HepG2 (cell line): ENCODE measurements at regions not wholly inside any gene's neighbourhood (a gene's known extent, or its start where the extent isn't known, plus 50 kb on each side); places are given as distances from the start of the nearest gene placed in this dataset.
"Not testable (repeated sequence)": the region's sequence is repeated elsewhere in the genome, so short reads cannot be mapped to it uniquely, and the experiment has no call there.

Experiments used
- ATAC-seq: fragments of 200-7000 bp; cut with Tn5 transposase; 3 replicates; pipeline ENCODE4 v1.9.1; 2020; ENCODE audit warnings: mild to moderate bottlenecking, moderate library complexity
- BruUV-seq: library from RNA; stranded (reverse); fragments of 400-500 nt; replicated peaks from 2 replicates; lab custom pipeline; 2021; lab: Mats Ljungman, UMichigan
- CTCF ChIA-PET: fragments of 300-600 bp; formaldehyde crosslinking; extraction: SDS; loops from one replicate; lab custom pipeline; 2021; ENCODE audit warnings: low total read pairs, inconsistent platforms, low intra/inter-chr PET ratio; lab: Yijun Ruan, JAX
- POLR2A ChIA-PET: fragments of 350-600 bp; sonication (Branson Sonifier 250); formaldehyde crosslinking; loops from one replicate; lab custom pipeline; 2020; ENCODE audit warnings: antibody characterized with exemption, inconsistent platforms; lab: Yijun Ruan, JAX
- DNase-seq: peaks from one replicate; pipeline ENCODE4 v3.0.0-alpha.2; 2015; ENCODE audit warnings: low spot score
- FAIRE-seq: peaks from 3 replicates; lab custom pipeline; 2011; peaks lifted over from hg19 to GRCh38; lab: Jason Lieb, UNC
- H2AFZ ChIP-seq: one replicate; pipeline ENCODE4 v1.6.1; 2011; ENCODE audit warnings: low read length, inconsistent platforms
- H3K27ac ChIP-seq: fragments of 300-600 bp; 3 replicates; pipeline ENCODE4 v1.8.0; 2011; ENCODE audit warnings: mixed run types, mild to moderate bottlenecking, mixed read lengths, low read length, inconsistent platforms; ENCODE audit not compliant: insufficient read depth; ENCODE audit errors: extremely low read length
- H3K27me3 ChIP-seq, 2 experiments: fragments of 200-600 bp in 1 of 2; 2 replicates in 1 of 2; 3 replicates in 1 of 2; pipeline versions ENCODE4 v1.6.0 to v1.8.0; 2011; ENCODE audit warnings: low read length in 2 of 2, mild to moderate bottlenecking in 2 of 2, moderate library complexity in 2 of 2, inconsistent platforms in 1 of 2; ENCODE audit not compliant: insufficient read depth in 2 of 2, control insufficient read depth in 1 of 2
- H3K36me3 ChIP-seq, 2 experiments: fragments of 200-600 bp in 1 of 2; replicated peaks in 1 of 2; 2 replicates in 1 of 2; 3 replicates in 1 of 2; pipeline versions ENCODE4 v1.5.1 to v1.8.0; 2011; ENCODE audit warnings: low read length in 2 of 2, inconsistent platforms in 1 of 2; ENCODE audit not compliant: insufficient read depth in 2 of 2, control insufficient read depth in 1 of 2
- H3K4me1 ChIP-seq: 2 replicates; pipeline ENCODE4 v1.5.1; 2012; ENCODE audit warnings: low read length, inconsistent platforms; ENCODE audit not compliant: insufficient read depth
- H3K4me2 ChIP-seq: 2 replicates; pipeline ENCODE4 v1.6.0; 2011; ENCODE audit warnings: low read depth, low read length, inconsistent platforms
- H3K4me3 ChIP-seq, 3 experiments: fragments of 200-600 bp in 1 of 3; sonication (generic), shearing (Covaris generic) in 1 of 3; replicated peaks in 1 of 3; 2 replicates each; pipeline ENCODE4 v1.5.1; 2011 to 2016; ENCODE audit warnings: low read length in 3 of 3, inconsistent platforms in 2 of 3, low read depth in 2 of 3, mild to moderate bottlenecking in 2 of 3, control low read depth in 1 of 3, mixed read lengths in 1 of 3; ENCODE audit not compliant: insufficient read depth in 1 of 3
- H3K79me2 ChIP-seq: one replicate; pipeline ENCODE4 v1.6.1; 2011; ENCODE audit warnings: low read length, inconsistent platforms; ENCODE audit not compliant: insufficient read depth
- H3K9ac ChIP-seq: 2 replicates; pipeline ENCODE4 v1.6.0; 2011; ENCODE audit warnings: mild to moderate bottlenecking, low read depth, low read length, inconsistent platforms; ENCODE audit not compliant: insufficient read depth
- H3K9me3 ChIP-seq: 2 replicates; pipeline ENCODE4 v1.5.1; 2012; ENCODE audit warnings: mild to moderate bottlenecking, low read length
- H4K20me1 ChIP-seq: 2 replicates; pipeline ENCODE4 v1.6.0; 2011; ENCODE audit warnings: inconsistent platforms, mild to moderate bottlenecking, low read length, moderate library complexity; ENCODE audit not compliant: insufficient read depth
- CEBPG ChIP-seq: IDR thresholded peaks from 2 replicates; pipeline ENCODE4 v1.6.1; 2016
- FOXA1 ChIP-seq, 2 experiments: fragments of 450-650 bp in 1 of 2; sonication (generic) in 1 of 2; formaldehyde crosslinking in 1 of 2; IDR thresholded peaks; 2 replicates each; pipeline versions ENCODE4 v1.4.0 to v1.6.1; 2016 to 2020; ENCODE audit warnings: missing genetic modification reagents in 1 of 2
- FOXA3 ChIP-seq: IDR thresholded peaks from 2 replicates; pipeline ENCODE4 v1.6.1; 2016; ENCODE audit warnings: missing genetic modification reagents, missing compliant biosample characterization
- FOXK1 ChIP-seq: sonication (generic); formaldehyde crosslinking; IDR thresholded peaks from 2 replicates; pipeline ENCODE4 v1.4.0; 2020; ENCODE audit warnings: low read depth, missing genetic modification reagents, borderline replicate concordance
- FOXP1 ChIP-seq, 2 experiments: fragments of 450-650 bp in 1 of 2; IDR thresholded peaks; 2 replicates each; pipeline ENCODE4 v1.6.1; 2017 to 2018; ENCODE audit warnings: antibody characterized with exemption in 1 of 2
- HMG20A ChIP-seq: IDR thresholded peaks from 2 replicates; pipeline ENCODE4 v1.6.1; 2016; ENCODE audit warnings: borderline replicate concordance
- WGBS: methylation state at CpG from one replicate; pipeline ENCODE4 v1.1.6; 2017; ENCODE audit warnings: low lambda C conversion rate; 5-methylcytosine and 5-hydroxymethylcytosine counted together
- in situ Hi-C: cut with HindIII; loops from 2 replicates; pipeline ENCODE4 v1.10.0; 2017; ENCODE audit warnings: low pct_unique_long_range_greater_than_20kb; ENCODE audit not compliant: extremely low pct_ligation_motif_present
- intact Hi-C: fragments of 100-400 bp; cut with micrococcal nuclease; formaldehyde crosslinking; loops from one replicate; pipeline ENCODE4 v1.10.0; 2022; ENCODE audit not compliant: unreplicated experiment
- TF ChIP-seq, protein P1 (sequence below): IDR thresholded peaks from 2 replicates; pipeline ENCODE4 v1.4.0; 2020; ENCODE audit warnings: mild to moderate bottlenecking, missing genetic modification reagents

DNA sequence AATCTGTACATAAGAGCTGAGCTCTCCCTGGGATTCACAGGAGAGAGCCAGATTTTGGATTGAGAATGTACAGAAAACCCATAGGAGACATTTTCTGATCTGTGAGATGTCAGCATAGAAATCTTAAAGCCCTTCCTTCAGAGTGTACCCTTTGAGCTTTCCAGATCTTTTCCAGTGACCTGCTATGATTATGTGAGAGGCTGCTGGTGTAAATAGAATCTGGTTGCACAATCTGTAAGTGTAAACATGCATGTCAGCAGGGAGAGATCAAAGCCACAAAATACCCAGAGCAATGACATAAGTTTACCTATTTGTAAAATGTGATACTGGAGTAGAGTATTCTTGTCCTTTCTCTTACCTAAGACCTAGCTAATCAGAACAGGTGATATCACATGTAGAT, 471.9 kb downstream of the FOXD4L5 start:
- H2AFZ ChIP-seq; H3K27ac ChIP-seq; H3K9me3 ChIP-seq; H3K4me1 ChIP-seq; ATAC-seq; H4K20me1 ChIP-seq; H3K79me2 ChIP-seq; intact Hi-C loops; H3K4me2 ChIP-seq; FAIRE-seq; DNase-seq; H3K27me3 ChIP-seq; CTCF ChIA-PET; H3K4me3 ChIP-seq; H3K9ac ChIP-seq; in situ Hi-C loops; H3K36me3 ChIP-seq; BruUV-seq; POLR2A ChIA-PET; TF ChIP-seq FOXP1 (IDR thresholded peaks at IDR 0.05): not testable (repeated sequence)
- TF ChIP-seq FOXA1 (IDR thresholded peaks at IDR 0.05) (0 out of 2 replicates have a peak, but pooled peaks have one; percentile 8), FOXA1 (CRISPR knock-in tag; IDR thresholded peaks at IDR 0.05) (0 out of 2 replicates have a peak, but pooled peaks have one; percentile 5), HMG20A (CRISPR knock-in tag) (0 out of 2 replicates have a peak, but pooled peaks have one; percentile 31), FOXP1 (CRISPR knock-in tag; IDR thresholded peaks at IDR 0.05) (peak; percentile 72), FOXA3 (peak; percentile 55; the same call in 1 of the 2 replicates), CEBPG (CRISPR knock-in tag) (0 out of 2 replicates have a peak, but pooled peaks have one; percentile 42), FOXK1 (0 out of 2 replicates have a peak, but pooled peaks have one; percentile 17)
- TF ChIP-seq, protein P1, sequence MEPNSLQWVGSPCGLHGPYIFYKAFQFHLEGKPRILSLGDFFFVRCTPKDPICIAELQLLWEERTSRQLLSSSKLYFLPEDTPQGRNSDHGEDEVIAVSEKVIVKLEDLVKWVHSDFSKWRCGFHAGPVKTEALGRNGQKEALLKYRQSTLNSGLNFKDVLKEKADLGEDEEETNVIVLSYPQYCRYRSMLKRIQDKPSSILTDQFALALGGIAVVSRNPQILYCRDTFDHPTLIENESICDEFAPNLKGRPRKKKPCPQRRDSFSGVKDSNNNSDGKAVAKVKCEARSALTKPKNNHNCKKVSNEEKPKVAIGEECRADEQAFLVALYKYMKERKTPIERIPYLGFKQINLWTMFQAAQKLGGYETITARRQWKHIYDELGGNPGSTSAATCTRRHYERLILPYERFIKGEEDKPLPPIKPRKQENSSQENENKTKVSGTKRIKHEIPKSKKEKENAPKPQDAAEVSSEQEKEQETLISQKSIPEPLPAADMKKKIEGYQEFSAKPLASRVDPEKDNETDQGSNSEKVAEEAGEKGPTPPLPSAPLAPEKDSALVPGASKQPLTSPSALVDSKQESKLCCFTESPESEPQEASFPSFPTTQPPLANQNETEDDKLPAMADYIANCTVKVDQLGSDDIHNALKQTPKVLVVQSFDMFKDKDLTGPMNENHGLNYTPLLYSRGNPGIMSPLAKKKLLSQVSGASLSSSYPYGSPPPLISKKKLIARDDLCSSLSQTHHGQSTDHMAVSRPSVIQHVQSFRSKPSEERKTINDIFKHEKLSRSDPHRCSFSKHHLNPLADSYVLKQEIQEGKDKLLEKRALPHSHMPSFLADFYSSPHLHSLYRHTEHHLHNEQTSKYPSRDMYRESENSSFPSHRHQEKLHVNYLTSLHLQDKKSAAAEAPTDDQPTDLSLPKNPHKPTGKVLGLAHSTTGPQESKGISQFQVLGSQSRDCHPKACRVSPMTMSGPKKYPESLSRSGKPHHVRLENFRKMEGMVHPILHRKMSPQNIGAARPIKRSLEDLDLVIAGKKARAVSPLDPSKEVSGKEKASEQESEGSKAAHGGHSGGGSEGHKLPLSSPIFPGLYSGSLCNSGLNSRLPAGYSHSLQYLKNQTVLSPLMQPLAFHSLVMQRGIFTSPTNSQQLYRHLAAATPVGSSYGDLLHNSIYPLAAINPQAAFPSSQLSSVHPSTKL (CRISPR knock-in tag): peak; percentile 34; the same call in 1 of the 2 replicates

DNA sequence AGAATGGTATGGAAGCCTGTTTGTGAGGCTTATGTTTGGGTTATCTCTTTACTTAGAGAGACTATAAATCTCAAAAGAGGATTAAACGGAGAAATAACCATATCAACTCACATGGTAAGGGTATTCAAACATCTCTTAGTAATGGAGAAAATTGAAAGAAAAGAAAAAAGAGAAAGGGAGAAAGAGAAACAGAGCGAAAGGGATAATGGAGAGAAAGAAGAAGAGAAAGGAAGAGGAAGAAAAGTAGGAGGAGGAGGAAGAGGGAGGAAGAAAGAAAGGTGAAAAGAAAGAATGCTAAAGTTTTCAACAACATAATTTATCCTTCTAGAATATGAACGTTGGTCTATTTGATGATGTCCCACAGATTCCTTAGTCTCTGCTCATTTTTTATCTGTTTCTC, 506.3 kb downstream of the FOXD4L5 start:
- H3K9ac ChIP-seq, intact Hi-C loops, H3K4me3 ChIP-seq, H4K20me1 ChIP-seq, CTCF ChIA-PET, ATAC-seq, H3K36me3 ChIP-seq, H3K4me1 ChIP-seq, H3K79me2 ChIP-seq, H3K4me2 ChIP-seq, in situ Hi-C loops, H3K27ac ChIP-seq, H3K9me3 ChIP-seq, BruUV-seq, DNase-seq, H2AFZ ChIP-seq, FAIRE-seq, POLR2A ChIA-PET, H3K27me3 ChIP-seq: not testable (repeated sequence)
- WGBS: no CpG with 5 or more reads among the region's 3 CpGs

DNA sequence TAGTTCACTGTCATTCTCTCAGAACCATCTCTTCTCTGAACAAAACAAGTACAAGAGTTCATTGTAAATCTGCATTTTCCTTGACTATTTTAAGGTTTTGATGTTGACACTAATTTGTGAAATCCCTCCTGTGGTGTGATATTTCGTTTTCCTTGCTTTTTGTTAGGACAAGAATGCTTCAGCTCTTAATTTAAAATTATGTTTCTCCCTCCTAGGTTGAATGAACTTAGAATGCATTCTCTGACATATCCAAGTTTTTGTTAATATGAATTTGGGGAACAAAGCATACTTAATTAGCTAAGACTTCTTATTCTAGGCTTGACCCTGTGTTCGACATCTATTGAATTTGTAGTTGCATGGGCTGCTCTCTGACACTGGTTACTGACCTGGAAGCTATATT, 508.7 kb downstream of the FOXD4L5 start:
- intact Hi-C loops, H3K4me3 ChIP-seq, H3K9me3 ChIP-seq, H3K36me3 ChIP-seq, CTCF ChIA-PET, H3K9ac ChIP-seq, H3K4me2 ChIP-seq, FAIRE-seq, BruUV-seq, in situ Hi-C loops, POLR2A ChIA-PET, H3K79me2 ChIP-seq, H3K27ac ChIP-seq, H2AFZ ChIP-seq, H3K4me1 ChIP-seq, DNase-seq, H3K27me3 ChIP-seq, ATAC-seq, H4K20me1 ChIP-seq: not testable (repeated sequence)
- 0% methylated on average over 1 of the region's 2 CpGs for WGBS
